Endothelial cell of umbilical vein (primary cell): ENCODE measurements at regions not wholly inside any gene's neighbourhood (a gene's known extent, or its start where the extent isn't known, plus 50 kb on each side); places are given as distances from the start of the nearest gene placed in this dataset.
A peak's percentile ranks its signal among the peaks of the same experiment; 100 is the strongest.

Experiments
- BruUV-seq: library from RNA; stranded (reverse); fragments of 400-500 nt; replicated peaks from 2 replicates; lab custom pipeline; 2021; lab: Mats Ljungman, UMichigan
- CTCF ChIA-PET: fragments of 300-600, 350-600 bp; sonication (Branson Sonifier 250); formaldehyde crosslinking; loops from one replicate; lab custom pipeline; 2021; ENCODE audit warnings: antibody characterized with exemption, inconsistent platforms; lab: Charles Lee
- POLR2A ChIA-PET: fragments of 300-600, 350-600 bp; sonication (Branson Sonifier 250); formaldehyde crosslinking; loops from one replicate; lab custom pipeline; 2021; ENCODE audit warnings: antibody characterized with exemption, inconsistent platforms; lab: Charles Lee
- DNase-seq: peaks from one replicate; pipeline ENCODE4 v3.0.0-alpha.2; 2011; ENCODE audit warnings: low read depth, low spot score
- FAIRE-seq: peaks from 2 replicates; lab custom pipeline; 2011; peaks lifted over from hg19 to GRCh38; lab: Jason Lieb, UNC
- H2AFZ ChIP-seq: 2 replicates; pipeline ENCODE4 v1.6.0; 2012; ENCODE audit warnings: low read depth, low read length, control low read depth, inconsistent platforms
- H3K27ac ChIP-seq: 2 replicates; pipeline ENCODE4 v1.5.1; 2011; ENCODE audit warnings: low read depth, mild to moderate bottlenecking, control low read depth, low read length, moderate library complexity; ENCODE audit not compliant: insufficient read depth
- H3K27me3 ChIP-seq, 2 experiments: 2 replicates each; pipeline versions ENCODE4 v1.6.0 to v1.6.1; 2011; ENCODE audit warnings: low read length in 2 of 2, mixed read lengths in 1 of 2; ENCODE audit not compliant: control insufficient read depth in 2 of 2, insufficient read depth in 2 of 2
- H3K36me3 ChIP-seq, 2 experiments: 2 replicates in 1 of 2; 3 replicates in 1 of 2; pipeline ENCODE4 v1.5.1; 2011; ENCODE audit warnings: low read length in 2 of 2, mild to moderate bottlenecking in 1 of 2, moderate library complexity in 1 of 2; ENCODE audit not compliant: control insufficient read depth in 2 of 2, insufficient read depth in 2 of 2; ENCODE audit errors: extremely low read depth in 1 of 2
- H3K4me1 ChIP-seq: 3 replicates; pipeline ENCODE4 v1.5.1; 2011; ENCODE audit warnings: mild to moderate bottlenecking, low read length; ENCODE audit not compliant: control insufficient read depth, insufficient read depth; ENCODE audit errors: extremely low read depth
- H3K4me2 ChIP-seq: 2 replicates; pipeline ENCODE4 v1.6.1; 2011; ENCODE audit warnings: low read length, control low read depth, mixed read lengths; ENCODE audit not compliant: insufficient read depth
- H3K4me3 ChIP-seq, 3 experiments: fragments of 200-600 bp in 1 of 3; sonication (generic), shearing (Covaris generic) in 1 of 3; replicated peaks in 1 of 3; 2 replicates each; pipeline ENCODE4 v1.5.1; 2011 to 2016; ENCODE audit warnings: control low read depth in 3 of 3, low read length in 3 of 3, mild to moderate bottlenecking in 2 of 3, inconsistent platforms in 1 of 3, low read depth in 1 of 3, moderate library complexity in 1 of 3; ENCODE audit not compliant: insufficient read depth in 1 of 3
- H3K79me2 ChIP-seq: 2 replicates; pipeline ENCODE4 v1.6.0; 2012; ENCODE audit warnings: low read length, inconsistent platforms; ENCODE audit not compliant: control insufficient read depth, insufficient read depth
- H3K9ac ChIP-seq: replicated peaks from 2 replicates; pipeline ENCODE3; 2011; ENCODE audit warnings: low read length, control low read depth; ENCODE audit not compliant: insufficient read depth; ENCODE audit errors: extremely low read depth
- H3K9me1 ChIP-seq: replicated peaks from 3 replicates; pipeline ENCODE4 v1.6.0; 2011; ENCODE audit warnings: mild to moderate bottlenecking, low read length; ENCODE audit not compliant: control insufficient read depth, insufficient read depth; ENCODE audit errors: extremely low read depth
- H3K9me3 ChIP-seq: replicated peaks from 2 replicates; pipeline ENCODE4 v1.5.1; 2012; ENCODE audit warnings: low read length, inconsistent platforms; ENCODE audit not compliant: control insufficient read depth, insufficient read depth
- H4K20me1 ChIP-seq: replicated peaks from 2 replicates; pipeline ENCODE3; 2011; ENCODE audit warnings: mild to moderate bottlenecking, low read length; ENCODE audit not compliant: control insufficient read depth, insufficient read depth; ENCODE audit errors: extremely low read depth
- EZH2 ChIP-seq: IDR thresholded peaks from 2 replicates; pipeline ENCODE4 v1.6.1; 2012; ENCODE audit warnings: borderline replicate concordance, low read depth, mild to moderate bottlenecking, moderate library complexity, low read length, inconsistent platforms; ENCODE audit not compliant: severe bottlenecking
- FOS ChIP-seq: IDR thresholded peaks from 2 replicates; pipeline ENCODE4 v1.6.1; 2011; ENCODE audit warnings: mild to moderate bottlenecking, low read length, moderate library complexity, borderline replicate concordance; ENCODE audit not compliant: insufficient read depth
- GATA2 ChIP-seq: IDR thresholded peaks from 2 replicates; pipeline ENCODE4 v1.7.0; 2011; ENCODE audit warnings: low read depth, mild to moderate bottlenecking, moderate library complexity, mixed read lengths, low read length; ENCODE audit not compliant: insufficient read length, insufficient read depth
- JUN ChIP-seq: IDR thresholded peaks from 2 replicates; pipeline ENCODE4 v1.6.1; 2011; ENCODE audit warnings: borderline replicate concordance, low read depth; ENCODE audit not compliant: insufficient read length, insufficient read depth
- MYC ChIP-seq: IDR thresholded peaks from one replicate; pipeline ENCODE4 v1.6.1; 2011; ENCODE audit warnings: mild to moderate bottlenecking, low read depth, low read length
- POLR2A ChIP-seq: IDR thresholded peaks from 2 replicates; pipeline ENCODE4 v1.6.1; 2012; ENCODE audit warnings: low read depth, mild to moderate bottlenecking, control low read depth, low read length
- POLR2AphosphoS5 ChIP-seq: IDR thresholded peaks from 2 replicates; pipeline ENCODE4 v1.6.1; 2012; ENCODE audit warnings: low read depth, mild to moderate bottlenecking, control low read depth, low read length, moderate library complexity; ENCODE audit not compliant: insufficient read depth
- dilution Hi-C: fragments of 300-500 bp; cut with MboI; formaldehyde crosslinking; loops from one replicate; pipeline ENCODE4 v1.15.0; 2019; ENCODE audit warnings: low sequenced_read_pairs; ENCODE audit not compliant: extremely low pct_ligation_motif_present
- intact Hi-C: fragments of 100-400 bp; cut with micrococcal nuclease; formaldehyde crosslinking; loops from one replicate; pipeline ENCODE4 v1.10.0; 2022
- TF ChIP-seq, protein P1 (sequence below): IDR thresholded peaks from 2 replicates; pipeline ENCODE4 v1.6.1; 2011; ENCODE audit not compliant: insufficient read depth, insufficient read length
- TF ChIP-seq, protein P2 (sequence below), 2 donors: IDR thresholded peaks; 1 replicate in 1 of 2; 2 replicates in 1 of 2; pipeline ENCODE4 v1.5.1; 2011; ENCODE audit warnings: low read length in 2 of 2, mild to moderate bottlenecking in 2 of 2, moderate library complexity in 2 of 2, control low read depth in 1 of 2, inconsistent platforms in 1 of 2, low read depth in 1 of 2; ENCODE audit not compliant: insufficient read depth in 1 of 2; ENCODE audit errors: extremely low read depth in 1 of 2

DNA sequence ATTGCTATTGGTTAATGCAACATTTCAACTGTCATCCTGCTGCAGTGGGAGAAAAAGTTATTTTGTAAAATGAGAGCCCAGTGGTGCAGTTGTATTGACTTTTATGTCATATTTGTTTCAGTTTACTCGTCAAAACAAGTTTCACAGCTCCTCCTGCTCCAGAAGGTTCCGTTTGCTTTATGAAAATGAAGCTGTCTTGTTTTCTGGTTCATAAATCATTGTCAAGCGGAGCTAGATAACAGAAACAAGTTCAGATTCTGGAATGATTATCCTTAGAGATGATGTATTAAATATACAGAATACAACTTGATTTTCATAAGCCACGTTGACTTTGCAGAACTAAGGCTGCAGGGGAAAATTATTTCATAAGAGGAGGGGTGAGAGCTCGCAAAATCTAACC lies 970.5 kb upstream of the NR2F2 start:
- no peak overlapping the region for H3K9ac ChIP-seq
- FAIRE-seq (peak; percentile 18), DNase-seq (no peak)
- no peaks in the 10 kb centered on the region for H3K36me3 ChIP-seq
- no TSS peak for BruUV-seq
- no peaks in the 10 kb centered on the region for H3K27me3 ChIP-seq
- peaks cover 5% of the 10 kb centered on the region for H3K4me1 ChIP-seq
- TF ChIP-seq JUN (no peak), GATA2 (no peak), POLR2AphosphoS5 (no peak), MYC (no peak), EZH2 (no peak), POLR2A (no peak), FOS (no peak)
- TF ChIP-seq, protein P1, sequence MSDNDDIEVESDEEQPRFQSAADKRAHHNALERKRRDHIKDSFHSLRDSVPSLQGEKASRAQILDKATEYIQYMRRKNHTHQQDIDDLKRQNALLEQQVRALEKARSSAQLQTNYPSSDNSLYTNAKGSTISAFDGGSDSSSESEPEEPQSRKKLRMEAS = no peak
- TF ChIP-seq, protein P2, sequence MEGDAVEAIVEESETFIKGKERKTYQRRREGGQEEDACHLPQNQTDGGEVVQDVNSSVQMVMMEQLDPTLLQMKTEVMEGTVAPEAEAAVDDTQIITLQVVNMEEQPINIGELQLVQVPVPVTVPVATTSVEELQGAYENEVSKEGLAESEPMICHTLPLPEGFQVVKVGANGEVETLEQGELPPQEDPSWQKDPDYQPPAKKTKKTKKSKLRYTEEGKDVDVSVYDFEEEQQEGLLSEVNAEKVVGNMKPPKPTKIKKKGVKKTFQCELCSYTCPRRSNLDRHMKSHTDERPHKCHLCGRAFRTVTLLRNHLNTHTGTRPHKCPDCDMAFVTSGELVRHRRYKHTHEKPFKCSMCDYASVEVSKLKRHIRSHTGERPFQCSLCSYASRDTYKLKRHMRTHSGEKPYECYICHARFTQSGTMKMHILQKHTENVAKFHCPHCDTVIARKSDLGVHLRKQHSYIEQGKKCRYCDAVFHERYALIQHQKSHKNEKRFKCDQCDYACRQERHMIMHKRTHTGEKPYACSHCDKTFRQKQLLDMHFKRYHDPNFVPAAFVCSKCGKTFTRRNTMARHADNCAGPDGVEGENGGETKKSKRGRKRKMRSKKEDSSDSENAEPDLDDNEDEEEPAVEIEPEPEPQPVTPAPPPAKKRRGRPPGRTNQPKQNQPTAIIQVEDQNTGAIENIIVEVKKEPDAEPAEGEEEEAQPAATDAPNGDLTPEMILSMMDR (IDR thresholded peaks at IDR 0.05; ENCODE audit: extremely low read depth in 1 of 2, insufficient read depth in 1 of 2, low read depth in 1 of 2, low read length in 2 of 2) = no peak
- H3K79me2 ChIP-seq = no peaks in the 10 kb centered on the region
- POLR2A ChIA-PET = no interaction called here
- no peak overlapping the region for H3K4me2 ChIP-seq
- no peaks in the 10 kb centered on the region for H3K9me1 ChIP-seq
- no peak overlapping the region for H2AFZ ChIP-seq
- H3K27ac ChIP-seq = no peak overlapping the region
- intact Hi-C loops = no loop called here
- H3K4me3 ChIP-seq = no peak overlapping the region
- peaks cover 5% of the 10 kb centered on the region for H3K9me3 ChIP-seq
- CTCF ChIA-PET = interaction anchor here (1.1 to 1.4 kb wide), 3 partner anchors 8 to 67 kb away, joined by 3 to 6 read pairs (median 3); no protein-coding TSS in a partner anchor
- H4K20me1 ChIP-seq = no peaks in the 10 kb centered on the region
- dilution Hi-C loops = no loop called here
